OCI-LY7 (cell line): ENCODE measurements at regions not wholly inside any gene's neighbourhood (a gene's known extent, or its start where the extent isn't known, plus 50 kb on each side); places are given as distances from the start of the nearest gene placed in this dataset.

Experiments used
- CTCF ChIP-seq: fragments of 200-600 bp; sonication (generic); conservative IDR thresholded peaks from 2 replicates; pipeline ENCODE4 v1.5.1; 2014; ENCODE audit warnings: mild to moderate bottlenecking, antibody characterized with exemption, low read length, moderate library complexity, mixed read lengths
- EZH2phosphoT487 ChIP-seq: fragments of 200-600 bp; sonication (generic); IDR thresholded peaks from 2 replicates; pipeline ENCODE4 v1.6.1; 2018; ENCODE audit warnings: low read depth, borderline replicate concordance, mild to moderate bottlenecking, mixed run types, antibody characterized with exemption, low read length, moderate library complexity, mixed read lengths

GRCh38 chr7:70886547-70886946 is 245.4 kb upstream of the GALNT17 start:
- TF ChIP-seq CTCF (no peak), EZH2phosphoT487 (no peak)
